Colon (tissue), 2 donors: ENCODE measurements at regions not wholly inside any gene's neighbourhood (a gene's known extent, or its start where the extent isn't known, plus 50 kb on each side); places are given as distances from the start of the nearest gene placed in this dataset.

Source experiments
- FAIRE-seq: peaks from 2 replicates; lab custom pipeline; 2012; peaks lifted over from hg19 to GRCh38; lab: Jason Lieb, UNC
- donor health status: control.
- donor health status: control.

DNA sequence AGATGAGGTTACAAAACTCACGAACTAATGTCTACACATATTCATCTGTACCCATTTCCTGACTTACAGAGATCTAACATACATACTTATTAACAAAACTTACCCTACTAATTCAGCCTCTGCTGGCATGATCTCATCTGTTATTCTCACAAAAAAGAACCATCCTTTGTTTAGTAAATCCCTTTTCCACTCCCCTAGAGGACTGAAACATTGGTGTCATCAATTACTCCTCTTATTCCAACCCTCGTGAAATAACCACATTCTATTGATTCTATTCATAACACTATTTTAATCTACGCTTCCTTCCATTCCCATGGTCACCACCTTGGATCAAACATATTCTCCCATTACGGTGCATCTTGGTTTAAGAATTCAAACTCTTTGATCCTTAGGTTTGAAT, 505.9 kb downstream of the SI start:
- FAIRE-seq: no peak

DNA sequence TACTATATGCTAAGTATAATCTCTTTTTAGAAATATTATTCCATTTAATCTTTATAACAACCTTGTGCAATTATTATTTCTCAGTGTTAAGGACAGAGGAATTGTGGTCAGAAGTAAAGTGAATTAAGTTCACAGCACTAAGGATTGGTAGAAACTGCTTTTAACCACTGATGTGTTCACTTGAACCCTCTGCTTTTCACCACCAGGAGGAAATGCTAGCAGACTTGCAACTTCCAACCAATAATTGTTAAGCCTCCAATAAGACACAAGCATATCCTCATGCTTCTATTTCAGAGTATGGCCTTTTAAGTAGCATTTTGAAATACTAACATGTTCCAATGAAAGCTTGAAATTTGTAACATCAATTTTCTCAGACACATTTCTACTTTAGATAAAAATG, 527.4 kb downstream of the SI start:
- FAIRE-seq: no peak

DNA sequence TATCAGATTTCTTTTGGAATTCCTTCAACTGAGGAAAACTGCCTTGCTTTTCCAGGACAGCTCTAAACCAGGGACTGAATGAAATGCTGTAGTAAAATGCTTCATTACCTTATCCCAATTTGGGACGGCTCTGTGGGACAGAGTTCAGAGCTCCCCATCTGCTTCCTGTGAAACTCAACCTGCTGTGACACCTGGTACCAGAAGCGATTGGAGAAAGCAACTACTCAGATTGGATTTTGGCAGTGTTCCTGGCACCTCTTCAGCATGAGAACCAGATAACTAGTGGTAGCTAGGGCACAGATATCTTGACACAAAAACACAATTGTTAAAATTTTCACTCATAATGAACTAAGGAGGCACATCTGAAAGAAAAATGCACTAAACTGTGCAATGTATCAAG, 539.1 kb downstream of the SI start:
- no peak for FAIRE-seq

DNA sequence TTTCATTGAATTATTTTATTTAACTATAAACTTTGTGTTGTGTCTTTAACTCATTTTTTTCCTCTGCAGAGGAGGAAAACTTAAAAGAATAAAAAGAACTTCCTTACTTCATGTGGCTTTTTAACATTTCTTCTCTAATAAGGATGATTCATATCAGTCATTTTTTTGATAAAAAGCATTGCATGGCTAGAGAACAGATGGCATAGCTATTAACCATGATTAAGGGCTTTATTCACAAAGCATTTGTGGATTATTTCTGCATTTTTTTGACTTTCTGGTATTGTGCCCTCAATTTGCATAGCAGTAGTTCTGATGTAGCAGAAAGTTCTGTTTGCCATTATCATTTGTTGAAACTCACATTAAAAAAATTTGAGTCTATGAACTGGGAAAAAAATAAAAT, 540.8 kb downstream of the SI start:
- no peak for FAIRE-seq

DNA sequence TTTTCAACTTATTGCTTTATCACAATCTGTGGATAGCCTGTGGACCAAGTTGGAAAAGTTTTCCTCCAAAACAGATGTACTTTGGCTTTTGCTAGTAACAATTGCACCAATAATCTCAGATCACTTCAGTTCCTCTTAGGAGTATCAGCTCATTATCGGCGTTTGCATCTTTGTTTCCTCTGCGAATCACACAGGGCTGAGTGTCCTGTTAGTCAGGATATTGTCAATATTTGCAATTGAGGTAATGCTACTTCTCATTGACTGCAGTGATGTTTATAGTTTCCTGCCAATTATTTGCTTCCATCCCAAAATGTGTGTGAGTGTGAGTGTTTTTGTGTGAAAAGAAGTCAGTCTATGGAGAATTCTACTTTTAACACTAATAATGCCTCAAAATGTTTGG, 545.0 kb downstream of the SI start:
- FAIRE-seq: no peak

DNA sequence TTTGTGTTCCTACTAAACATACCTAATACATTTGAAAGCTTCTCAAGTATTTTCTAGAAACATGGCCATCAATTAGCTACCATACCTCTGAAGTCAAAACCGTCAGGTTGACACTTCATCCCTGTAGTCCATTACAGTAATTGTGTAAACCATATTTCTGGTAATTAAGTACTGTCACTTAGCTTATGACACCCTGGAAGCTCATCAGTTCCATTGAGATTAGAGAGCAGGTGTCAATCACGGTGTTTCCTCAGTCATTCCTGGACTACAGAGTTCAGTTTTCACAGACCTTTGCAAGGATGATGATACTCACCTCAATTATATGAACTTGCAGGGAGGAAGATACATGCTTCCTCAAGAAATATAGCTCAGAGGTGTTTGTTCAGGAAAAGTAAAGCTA, 552.0 kb downstream of the SI start:
- FAIRE-seq: no peak

DNA sequence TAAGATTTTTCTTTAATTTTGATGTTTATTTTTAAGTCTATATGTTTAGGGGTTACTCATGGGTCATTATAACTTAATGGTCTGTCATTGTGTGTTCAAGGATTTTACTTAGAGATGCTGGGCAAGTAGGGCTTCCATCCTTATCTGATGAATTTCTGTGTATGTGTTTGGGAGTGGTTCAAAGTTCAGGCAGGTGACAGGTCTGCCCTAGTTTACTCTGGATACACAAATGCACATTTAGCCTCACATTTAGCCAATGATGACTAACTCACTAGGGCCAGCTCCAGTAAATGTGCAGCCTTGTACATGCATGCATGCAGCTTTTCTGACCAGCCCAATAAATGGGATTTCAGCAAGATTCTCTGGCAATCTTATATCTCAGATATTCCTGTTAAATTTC, 554.1 kb downstream of the SI start:
- no peak for FAIRE-seq

DNA sequence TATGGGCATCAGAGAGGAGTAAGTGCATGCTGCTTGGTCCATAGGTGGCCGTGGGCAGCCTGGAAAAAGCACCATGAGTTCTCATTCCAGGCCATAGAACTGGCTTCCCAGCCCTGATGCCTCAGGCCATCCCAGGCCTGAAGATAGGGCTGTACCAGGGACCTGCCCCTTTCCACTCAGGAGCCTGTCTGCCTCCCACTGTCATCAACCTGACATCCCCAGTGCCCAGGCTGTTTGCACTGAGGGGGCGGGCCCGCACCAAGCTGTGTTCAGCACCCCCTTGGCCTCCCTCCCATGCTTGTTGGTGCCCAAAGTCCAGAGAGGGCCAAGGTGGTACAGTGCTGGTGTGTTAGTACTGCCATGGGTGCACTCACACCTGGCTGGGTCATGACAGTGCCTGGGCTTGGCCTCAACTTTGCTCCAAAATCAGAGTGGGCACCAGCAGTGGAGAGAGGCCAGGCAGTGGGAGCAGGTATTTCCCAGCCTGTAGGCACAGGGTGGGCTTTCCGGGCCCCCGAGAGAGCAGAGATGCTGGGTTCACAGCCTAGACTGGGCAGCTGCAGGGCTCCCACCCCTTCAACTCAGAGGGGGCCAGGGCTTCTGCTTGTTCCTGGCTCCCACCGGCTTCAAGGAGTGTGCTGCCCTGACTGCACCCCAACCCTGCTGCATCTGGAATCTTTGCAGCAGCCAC, 556.1 kb downstream of the SI start:
- no peak for FAIRE-seq

DNA sequence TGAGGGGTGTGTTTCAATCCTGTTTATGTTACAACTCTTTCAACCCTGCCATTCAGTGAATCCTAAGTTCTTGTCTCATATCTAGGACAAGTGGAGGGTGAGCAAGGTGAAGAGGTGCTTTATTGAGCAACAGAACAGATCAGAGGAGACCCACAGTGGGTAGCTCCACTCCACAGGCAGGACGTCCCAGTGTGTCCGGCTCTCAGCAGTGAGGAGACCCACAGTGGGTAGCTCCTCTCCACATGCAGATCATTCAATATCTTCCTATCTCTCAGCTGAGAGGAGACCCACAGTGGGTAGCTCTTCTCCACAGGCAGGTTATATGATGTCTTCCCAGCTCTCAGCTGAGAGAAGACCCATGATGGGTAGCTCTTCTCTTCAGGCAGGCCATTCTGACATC, 556.7 kb downstream of the SI start:
- FAIRE-seq: no peak

DNA sequence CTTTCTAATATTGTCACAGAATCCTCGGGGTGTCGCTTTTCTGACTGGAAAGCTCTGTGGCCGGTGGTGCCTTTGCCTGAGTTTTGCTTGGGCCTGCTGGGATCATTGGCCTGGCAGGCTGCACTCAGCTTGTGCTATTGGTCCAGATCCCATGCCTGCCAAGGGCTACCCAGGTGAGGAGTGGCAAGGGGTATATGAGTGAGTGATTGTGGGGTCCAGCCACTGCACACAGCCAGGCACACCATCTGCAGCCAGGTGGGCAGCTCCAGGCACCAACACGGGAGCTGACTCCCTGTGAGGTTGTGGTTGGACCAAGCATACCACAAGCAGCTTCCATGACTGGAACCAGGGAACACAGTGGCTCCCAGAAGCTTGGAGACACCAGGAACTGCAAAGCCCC, 557.2 kb downstream of the SI start:
- FAIRE-seq: no peak

DNA sequence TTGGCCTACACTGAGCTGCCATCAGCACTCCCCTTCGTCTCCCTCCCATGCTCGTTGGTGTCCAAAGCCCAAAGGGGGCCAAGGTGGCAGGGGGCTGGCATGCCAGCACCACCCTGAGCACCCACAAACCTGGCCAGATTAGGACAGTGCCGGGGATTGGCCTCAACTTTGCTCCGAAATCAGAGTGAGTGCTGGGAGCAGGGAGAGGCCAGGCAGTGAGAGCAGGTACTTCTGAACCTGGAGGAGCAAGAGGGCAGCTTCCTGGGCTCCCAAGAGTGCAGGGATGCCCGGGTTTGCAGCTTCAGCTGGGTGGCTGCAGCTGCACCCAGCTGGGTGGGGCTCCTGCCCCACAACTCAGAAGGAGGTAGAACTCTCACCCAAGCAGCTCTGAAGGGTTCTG, 563.0 kb downstream of the SI start:
- no peak for FAIRE-seq

DNA sequence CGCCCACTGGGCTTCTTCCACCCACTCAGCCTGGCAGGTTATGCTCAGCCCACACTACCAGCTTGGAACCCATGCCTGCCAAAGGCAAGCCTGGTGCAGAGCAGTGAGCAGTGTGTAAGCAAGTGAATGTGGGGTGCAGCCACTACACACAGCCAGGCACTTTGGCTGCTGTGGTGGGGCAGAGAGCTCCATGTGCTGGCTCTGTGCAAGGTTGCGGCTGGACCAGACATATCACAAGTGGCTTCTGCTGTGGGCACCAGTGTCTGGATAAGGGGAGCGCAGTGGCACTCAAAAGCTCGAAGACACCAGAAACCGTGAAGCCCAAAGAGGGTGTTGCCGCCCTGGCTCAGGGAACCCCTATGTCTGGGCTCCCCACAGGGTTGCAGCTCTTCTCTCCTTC, 563.7 kb downstream of the SI start:
- FAIRE-seq: no peak

DNA sequence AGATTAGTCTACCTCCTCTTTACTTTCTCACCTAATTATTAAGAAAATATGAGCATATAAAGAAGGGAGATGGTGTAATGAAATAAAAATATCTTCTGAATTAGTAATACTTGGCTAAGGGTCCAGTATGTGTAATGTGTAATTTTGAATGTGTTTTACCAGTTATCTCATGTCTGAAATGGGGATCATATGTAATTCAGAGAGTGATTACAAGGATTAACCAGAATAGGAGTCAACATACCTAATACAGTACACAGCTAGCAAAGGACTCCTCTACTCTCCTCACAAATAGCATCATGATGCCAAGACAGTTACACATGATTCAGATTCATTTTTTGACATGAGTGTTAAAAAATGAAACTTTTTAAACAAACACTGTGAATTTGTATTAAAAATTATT, 570.4 kb downstream of the SI start:
- FAIRE-seq: no peak

DNA sequence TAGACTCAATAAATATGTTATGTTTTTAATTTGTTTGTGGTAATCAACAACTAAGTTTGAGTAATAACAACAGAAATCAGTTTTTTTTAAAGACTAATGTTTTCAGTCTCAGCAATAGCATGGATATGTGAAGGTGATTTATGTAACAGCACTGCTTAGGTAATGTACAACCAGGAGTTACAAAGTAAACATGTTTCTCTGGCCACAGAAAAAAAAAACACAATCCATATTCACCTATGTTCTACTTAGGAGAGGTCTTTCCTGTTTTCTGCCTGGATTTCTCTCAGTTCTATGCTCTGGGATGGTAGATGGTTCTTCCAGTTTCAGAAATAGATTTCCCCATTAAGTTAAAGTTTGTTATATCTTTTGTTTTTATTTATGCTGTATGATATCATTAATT, 579.4 kb downstream of the SI start:
- FAIRE-seq: peak; percentile 41

DNA sequence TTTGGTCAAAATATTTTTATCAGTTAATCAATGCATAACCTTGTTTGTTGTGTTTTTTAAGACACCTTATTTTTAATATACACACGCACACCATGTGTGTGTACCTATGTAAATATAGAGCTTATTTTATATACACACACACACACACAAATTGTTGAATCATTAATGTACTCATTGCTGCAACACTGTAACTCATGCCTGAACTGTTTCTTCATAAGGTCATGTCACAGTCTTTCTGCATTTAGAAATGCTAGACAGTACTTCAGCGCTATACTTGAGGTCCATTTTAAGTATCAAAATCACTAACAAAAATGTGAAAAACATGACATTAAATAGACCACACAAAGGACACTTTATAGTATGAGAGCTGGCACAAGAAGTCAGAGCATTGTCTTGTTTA, 589.4 kb downstream of the SI start:
- FAIRE-seq: no peak

DNA sequence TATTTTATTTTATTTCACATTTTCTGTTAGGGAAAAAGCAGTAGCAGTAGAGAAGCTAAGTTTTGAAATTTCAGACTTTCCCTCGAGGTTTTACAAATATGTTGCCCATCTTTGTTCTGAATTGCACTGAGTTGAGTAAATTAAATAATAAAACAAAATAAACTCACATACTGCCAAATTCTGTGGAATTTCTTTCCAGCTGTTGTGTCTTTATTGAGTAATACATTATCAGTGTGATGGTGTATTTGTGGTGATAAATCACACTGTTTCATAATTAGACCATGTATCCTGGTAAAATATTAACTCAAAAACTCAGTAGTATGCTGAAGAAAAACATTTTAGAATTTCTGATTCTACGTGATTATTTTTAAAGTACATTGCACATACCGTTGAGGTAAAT, 592.1 kb downstream of the SI start:
- FAIRE-seq: no peak

DNA sequence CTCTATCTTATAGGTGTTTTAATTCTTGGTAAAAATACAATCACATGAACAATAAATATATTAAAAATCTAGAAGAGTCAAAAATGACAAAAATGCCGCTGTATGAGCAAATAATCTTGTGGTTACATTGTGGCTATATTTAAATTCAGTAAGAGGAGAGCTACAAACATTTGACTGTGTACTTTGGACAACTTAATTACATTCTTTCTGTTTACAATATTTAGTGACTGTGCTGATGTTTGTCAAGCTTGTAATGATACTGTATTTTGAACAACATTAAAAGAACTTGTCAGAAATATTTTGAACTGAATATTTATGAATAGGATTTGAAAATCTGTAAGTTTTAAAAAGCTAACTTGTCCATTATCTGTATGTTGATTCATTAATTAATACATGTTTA, 598.3 kb downstream of the SI start:
- FAIRE-seq: no peak

DNA sequence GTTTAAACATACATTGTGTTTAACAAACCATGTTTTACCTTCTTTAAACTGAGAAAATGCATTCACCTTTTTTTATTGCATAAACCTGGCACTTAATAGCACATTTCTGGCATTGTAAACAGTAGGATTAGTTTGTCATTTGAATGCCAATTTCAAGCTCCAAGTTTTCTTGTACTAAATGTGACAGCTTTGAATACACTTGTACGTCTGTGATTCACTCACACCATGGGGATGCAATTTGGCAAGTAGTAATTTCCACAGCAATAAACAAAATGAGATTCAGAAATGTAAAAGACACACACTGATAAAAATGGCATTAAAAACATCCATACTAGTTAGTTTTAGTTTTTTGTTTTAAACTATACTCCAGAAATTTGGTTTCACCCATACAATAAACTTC, 598.9 kb downstream of the SI start:
- no peak for FAIRE-seq

DNA sequence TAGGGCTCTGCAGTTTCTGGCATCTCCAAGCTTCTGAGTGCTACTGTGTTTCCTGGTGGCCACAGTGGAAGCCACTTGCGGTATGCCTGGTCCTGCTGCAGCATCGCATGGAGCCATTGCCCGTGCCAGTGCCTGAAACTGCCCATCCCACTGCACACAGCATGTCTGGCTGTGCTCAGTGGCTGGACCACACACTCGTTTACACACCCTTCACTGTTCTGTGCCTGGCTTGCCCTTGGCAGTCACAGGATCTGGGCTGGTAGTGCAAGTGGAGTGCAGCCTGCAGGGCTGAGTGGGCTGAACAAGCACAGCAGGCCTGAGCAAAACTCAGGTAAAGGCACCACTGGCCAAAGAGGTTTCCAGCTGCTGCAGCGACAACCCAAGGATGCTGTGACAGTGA, 600.0 kb downstream of the SI start:
- FAIRE-seq: no peak

DNA sequence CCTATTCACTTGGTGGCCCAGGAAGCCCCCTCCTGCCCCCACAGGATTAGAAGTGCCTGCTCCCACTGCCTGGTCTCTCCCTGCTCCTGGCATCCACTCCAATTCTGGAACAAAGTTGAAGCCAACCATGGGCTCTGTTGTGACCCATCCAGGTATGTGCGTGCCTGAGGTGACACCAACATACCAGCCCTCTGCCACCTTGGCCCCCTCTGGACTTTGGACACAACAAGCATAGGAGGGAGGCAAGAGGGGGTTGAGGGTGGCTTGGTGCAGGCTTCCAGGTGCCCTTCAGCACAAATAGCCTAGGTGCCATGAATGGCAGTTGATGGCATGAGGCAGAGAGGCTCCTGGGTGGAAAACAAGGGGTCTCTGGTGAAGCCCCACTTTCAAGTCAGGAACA, 600.9 kb downstream of the SI start:
- FAIRE-seq: no peak

DNA sequence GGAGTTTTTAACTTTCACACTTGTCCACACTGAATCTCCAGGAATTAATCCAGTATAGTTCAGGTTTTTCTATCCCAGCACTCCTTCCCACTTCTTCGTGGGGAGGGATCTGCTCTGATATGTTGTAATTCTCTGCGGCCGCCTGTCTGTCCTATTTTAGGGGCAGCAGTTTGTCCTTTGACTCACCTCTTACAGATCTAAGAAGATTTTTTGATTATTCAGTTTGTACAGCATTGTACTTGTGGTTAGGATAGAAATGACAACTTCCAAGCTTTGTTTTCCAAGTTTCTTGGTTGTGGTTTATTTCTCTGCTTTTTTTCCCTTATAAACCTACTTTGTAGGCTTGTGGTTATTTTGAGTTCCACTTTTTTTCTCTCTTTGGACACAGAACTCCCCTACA, 601.7 kb downstream of the SI start:
- no peak for FAIRE-seq

DNA sequence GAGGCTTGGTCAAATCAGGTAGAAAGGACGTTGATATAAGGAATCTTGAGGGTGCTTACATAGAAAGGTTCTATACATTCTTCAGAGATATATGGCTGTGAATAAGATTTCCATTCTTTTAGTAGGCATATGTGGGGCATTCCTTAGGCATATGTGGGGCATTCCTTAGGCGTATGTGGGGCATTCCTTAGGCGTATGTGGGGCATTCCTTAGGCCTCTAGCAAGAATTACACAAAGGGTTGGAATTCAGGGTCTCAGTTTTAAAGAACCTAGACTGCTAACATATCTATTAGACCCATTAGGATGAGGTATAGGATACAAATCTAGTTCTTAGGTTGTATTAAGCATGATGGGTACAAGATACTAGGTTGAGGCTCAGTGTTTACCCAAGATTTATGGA, 607.8 kb downstream of the SI start:
- FAIRE-seq: no peak

DNA sequence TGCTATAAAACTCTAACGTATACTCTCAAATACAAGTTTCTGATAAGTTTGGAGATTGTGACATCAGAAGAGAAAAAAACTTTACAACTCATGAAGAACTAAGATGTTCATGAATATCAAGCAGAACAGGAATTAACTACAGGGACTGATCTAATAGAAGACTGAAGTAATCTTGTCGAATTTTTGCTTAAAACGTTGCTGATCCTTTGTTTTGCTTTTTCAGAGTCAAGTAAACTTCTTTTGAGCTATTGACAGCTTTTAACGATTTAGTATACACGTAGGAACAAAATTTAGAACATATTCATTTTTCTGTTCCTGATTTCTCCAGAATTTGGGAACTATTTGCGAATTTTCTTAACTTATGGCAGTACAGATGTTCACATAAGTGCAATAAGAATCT, 610.2 kb downstream of the SI start:
- no peak for FAIRE-seq

DNA sequence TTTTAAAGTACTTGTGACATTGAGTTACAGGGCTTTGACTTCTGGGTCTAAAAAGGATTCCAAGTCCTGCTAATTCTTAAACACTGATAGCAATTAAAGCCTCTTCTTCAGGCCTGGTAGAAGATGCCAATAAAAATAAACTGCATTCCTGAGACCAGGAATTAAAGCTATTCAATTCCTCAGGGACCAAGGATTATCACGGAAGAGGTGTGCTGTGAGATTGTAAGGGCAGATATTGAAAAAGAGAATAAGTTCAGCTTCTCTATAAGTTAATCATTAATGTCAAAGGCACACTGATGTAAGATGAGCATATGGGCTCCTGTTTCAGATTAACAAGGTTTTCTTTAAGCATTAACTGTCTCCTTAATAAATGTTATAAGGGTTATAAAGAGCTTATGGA, 611.3 kb downstream of the SI start:
- FAIRE-seq: no peak

DNA sequence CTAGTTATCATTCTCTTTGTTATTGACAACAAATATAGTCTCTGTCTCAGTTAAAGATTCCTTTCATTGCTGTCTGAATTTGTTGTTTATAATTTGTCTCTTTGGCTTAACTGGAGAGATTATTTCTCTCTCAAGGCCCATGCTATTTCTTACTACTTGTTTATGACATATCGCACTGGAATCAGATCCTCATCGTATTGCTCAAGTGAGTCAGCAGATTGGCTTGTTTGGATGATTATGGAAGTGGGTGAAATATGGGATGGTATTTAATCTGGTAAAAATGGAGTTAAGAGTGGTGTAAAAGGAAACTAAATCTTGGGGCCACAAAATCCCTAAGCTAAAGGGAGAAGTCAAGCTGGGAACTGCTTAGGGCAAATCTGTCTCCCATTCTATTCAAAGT, 613.1 kb downstream of the SI start:
- FAIRE-seq: no peak
